NCI-H1436 (cell line): ENCODE measurements at regions not wholly inside any gene's neighbourhood (a gene's known extent, or its start where the extent isn't known, plus 50 kb on each side); places are given as distances from the start of the nearest gene placed in this dataset.
A peak's percentile ranks its signal among the peaks of the same experiment; 100 is the strongest.

Experiments used
- DNase-seq: peaks from one replicate; lab custom pipeline; 2025; lab: John Stamatoyannopoulos, UW

DNA sequence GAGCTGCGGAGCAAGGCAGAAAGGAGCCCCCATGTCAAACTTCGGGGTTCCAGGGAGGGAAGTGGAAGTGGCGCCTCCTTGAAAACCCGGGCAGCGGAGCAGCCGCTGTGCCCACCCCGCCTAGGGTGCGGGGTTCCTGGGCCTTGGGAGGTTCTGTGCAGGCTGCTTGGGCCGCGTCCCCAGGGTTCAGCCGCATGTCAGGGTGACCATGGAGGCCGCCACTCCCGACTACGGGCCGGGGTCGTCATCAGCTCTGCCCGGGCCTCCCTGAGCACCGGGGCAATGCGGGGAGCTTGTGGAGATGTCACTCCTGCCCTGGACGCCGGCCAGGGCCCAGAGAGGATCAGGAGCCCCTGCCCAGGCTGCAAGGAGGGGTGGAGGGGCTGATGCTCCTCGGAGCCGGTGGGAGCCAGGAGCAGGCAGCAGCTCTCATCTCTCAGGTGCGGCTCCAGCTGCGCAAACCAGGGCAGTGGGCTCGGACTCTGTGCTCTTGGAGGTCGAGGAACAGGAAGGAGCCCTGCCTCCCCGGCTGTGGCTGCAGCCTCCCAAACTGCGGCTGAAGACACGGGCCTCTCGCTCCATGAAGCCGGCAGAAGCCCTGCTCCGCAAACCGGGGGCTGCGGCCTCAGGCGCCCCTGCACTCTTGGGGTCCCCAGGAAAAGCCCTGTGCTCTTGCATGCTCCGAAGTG is 1286.5 kb downstream of the TMEM121 start:
- no peak for DNase-seq

DNA sequence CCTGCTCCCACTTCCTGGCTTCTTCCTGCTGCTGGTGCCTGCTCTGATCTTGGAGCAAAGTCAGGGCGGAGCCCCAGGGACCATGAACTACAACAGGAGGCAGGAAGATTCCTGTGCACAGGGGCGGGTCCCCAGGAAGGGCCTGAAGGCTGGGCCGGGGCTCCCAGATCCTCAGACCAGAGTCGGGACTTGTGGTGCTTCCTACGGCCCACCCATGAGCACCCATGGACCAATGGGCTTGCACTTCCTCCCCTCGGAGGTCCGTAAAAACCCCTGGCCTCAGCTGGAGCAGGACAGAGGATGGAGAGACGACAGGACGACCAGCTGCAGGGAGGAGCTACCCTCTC is 1287.1 kb downstream of the TMEM121 start:
- DNase-seq, result no peak

DNA sequence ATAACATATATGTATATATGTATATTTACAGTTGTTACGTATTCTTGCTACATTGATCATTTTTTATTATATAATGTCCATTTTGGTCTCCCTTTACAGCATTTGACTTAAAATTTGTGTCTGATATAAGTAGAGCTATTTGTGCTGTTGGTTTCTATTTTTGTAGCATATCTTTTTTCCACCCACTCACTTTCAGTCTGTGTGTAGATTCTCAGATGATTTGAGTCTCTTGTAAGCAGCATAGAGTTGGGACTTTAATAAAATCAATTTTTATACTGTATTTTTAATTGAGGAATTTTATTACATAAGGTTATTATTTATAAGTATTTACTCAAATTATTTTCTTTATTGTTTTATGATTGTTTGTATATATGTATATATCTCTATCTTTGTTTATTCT is 1293.7 kb downstream of the TMEM121 start:
- no peak for DNase-seq

DNA sequence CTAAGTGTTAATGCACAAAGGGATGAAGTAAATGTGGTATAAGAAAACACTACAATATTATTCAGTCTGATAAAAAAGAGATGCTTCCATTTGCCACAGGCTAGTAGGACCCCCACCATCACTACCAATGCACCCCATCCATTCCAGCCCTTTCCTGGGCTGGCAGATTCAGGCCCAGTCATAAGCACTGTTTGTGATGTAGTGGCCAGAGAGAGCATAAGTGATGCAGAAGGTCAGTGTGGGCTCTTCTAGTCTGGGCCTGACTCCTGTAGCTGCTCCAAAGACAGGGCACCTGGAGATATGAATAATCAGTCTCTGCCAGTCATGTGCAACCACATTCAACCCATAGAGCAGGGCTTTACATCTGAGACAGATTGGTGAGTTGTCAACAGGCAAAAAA is 1294.7 kb downstream of the TMEM121 start:
- no peak for DNase-seq

DNA sequence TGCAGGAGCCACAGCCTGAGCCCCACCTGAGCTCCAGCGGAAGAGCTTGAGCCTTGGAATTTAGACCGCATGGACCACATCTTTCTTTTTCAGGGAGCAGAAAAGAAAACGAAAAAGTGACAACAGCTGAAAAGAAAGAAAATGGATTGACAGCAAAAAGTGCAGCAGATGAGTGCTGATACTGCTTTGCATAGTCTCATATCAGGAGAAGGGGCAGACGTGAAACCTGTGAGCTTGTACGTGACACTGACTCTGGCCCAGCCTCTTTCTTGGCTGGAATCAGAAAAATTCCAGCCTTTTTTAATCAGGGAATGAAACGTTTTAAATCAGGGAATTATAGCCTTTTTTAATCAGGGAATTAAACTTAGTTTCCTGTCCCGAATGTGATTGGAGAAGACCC is 1296.5 kb downstream of the TMEM121 start:
- DNase-seq, result no peak

DNA sequence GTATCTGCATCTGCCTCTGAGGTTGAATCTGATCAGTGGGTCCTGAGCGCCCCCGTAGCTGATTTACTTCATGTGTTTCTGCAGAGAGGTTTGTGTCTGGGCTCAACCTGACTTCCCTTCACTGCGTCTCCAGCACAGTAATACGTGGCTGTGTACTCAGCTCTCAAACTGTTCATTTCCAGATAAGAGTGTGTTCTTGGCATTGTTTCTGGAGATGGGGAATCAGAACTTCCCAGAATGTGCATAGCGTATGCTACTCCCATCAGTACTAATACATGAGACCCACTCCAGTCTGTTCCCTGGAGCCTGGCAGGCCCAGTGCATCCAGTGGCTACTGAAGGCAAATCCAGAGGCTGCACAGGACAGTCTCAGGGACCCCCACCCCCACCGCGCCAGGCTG is 1297.2 kb downstream of the TMEM121 start:
- DNase-seq, result no peak

DNA sequence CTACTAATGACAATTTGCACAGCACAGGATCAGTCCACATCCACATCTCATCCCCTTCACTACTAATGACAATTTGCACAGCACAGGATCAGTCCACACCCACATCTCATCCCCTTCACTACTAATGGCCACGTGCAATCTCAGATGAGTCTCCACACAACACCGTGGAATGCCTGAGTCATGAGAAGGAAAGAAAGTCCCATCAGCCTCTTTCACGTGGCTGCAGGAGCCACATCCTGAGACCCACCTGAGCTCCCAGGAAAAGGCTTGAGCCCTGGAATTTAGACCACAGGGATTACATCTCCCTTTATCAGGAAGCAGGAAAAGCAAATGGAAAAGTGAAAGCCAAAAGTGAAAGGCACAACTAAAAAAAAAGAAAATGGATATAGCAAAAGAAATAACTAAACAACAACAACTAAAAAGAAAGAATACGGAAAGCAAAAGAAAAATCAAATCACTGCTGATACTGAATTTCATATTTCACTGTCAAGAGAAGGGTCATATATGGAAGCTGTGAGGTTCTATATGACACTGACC is 1300.5 kb downstream of the TMEM121 start:
- no peak for DNase-seq

DNA sequence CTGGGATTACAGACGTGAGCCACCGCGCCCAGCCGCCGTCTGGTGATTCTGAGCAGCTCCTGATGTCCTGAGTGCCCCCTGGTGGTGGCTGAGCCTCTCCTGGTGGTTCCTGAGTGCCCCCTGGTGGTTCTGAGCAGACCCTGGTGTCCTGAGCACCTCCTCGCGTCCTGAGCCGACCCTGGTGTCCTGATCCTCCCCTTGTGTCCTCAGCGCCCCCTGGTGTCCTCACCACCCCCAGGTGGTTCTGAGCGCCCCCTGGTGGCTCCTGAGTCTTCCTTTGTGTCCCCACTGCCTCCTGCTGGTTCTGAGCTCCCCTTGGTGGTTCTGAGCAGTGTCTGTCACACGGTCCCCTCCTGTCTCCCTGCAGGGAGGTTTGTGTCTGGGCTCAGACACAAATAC is 1304.9 kb downstream of the TMEM121 start:
- no peak for DNase-seq

DNA sequence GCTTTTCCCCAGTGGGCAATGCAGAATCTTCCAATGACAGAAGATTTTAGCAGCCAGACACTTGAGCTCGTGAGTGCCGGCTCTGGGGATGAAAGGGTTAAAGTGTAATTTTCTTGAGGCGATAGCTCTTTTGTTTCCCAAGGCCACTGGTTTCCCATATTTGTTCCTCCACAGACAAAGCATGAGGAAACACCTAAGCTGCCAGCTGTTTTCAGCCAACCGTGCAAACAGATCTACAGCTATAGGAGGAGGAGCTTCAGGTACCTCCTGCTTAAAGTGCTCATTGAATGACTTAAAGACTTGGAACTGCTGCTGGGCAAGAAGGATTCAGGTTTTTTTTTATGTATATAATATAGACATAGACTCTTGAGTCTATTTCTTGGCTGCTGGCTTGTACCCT is 1311.5 kb downstream of the TMEM121 start:
- no peak for DNase-seq

DNA sequence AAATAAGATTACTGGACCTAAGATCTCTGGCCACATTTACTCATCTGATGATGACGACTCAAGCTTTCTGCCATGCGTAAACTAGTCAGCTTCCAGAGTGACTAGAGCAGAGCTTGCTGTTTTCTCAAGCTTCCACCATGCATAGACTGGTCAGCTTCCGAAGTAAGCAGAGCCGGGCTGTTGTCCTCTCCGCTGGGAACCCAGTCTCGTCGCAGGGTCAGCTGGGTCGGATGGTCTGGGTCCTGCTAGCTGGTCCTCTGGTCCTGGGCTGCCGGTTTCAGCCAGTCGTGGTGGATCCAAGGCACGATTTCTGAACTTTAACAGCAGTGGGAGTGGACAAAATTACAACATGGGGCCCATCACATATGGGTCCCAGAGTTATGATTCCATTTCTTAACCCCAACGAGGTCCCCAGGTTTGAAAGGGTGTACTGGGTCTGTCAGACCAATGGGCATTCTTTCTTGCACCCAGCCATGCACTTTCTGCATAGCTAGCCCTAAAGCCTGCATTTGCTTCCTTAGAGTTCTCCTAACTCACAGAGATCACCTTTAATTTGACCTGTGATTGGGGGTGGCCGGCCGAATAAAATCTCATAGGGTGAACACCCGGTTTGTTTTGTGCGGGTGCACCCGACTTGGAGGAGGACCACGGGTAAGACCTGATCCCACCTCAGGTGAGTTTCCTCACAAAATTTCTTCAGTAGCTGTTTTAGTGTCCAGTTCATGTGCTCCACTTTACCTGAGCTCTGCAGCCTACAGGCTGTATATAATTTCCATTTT is 1312.8 kb downstream of the TMEM121 start:
- no peak for DNase-seq

DNA sequence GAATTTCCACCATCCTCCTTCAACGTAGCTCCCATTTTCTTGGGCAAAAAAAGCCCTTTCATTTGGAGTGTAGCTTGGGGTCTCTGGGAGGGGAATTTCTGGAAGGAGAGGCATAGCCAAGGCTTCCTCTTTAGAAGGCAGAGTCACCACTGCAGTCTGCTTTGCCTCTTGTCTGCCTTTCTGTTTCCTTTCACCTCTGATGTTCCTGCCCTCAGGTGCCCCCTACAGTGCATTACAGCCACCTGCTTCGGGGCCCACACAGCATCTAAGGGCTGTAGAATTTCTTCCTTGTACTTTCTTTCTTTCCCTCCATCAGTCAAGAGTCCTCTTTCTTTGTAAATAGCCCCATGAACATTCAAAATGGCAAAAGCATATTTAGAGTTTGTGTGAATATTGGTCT is 1313.9 kb downstream of the TMEM121 start:
- peak; percentile 30 for DNase-seq

DNA sequence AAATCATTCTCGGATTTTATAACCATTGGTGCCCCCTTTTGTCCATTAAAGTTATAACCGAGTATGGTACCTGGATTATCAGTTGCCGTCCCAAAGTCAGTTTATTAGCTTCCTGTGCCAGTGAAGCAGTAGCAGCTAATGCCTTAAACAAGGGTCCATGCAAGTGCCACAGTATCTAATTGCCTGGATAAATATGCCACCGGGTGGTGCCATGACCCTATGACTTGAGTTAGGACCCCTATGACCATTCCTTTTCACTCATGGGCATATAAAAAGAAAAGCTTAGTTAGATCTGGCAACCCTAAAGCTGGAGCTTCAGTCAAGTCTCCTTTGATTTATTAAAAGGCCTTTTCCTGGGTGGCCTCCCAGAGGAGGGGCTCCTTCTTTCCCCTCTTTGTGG is 1314.6 kb downstream of the TMEM121 start:
- DNase-seq, result no peak

DNA sequence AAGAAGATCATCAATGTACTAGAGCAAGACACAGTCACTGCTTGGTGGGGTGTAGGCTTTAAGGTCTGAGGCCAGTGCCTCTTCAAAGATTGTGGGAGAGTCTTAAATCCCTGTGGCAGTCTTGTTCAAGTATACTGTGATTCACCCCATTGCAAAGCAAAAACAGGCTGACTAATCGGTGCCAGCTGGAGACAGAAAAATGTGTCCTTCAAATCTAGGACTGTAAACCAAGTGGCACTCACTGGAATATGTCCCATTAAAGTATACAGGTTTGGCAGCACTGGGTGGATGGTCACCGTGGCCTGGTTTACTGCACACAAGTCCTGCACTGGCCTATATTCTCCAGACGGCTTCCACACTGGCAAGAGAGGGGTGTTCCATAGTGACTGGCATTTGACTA is 1315.3 kb downstream of the TMEM121 start:
- no peak for DNase-seq

DNA sequence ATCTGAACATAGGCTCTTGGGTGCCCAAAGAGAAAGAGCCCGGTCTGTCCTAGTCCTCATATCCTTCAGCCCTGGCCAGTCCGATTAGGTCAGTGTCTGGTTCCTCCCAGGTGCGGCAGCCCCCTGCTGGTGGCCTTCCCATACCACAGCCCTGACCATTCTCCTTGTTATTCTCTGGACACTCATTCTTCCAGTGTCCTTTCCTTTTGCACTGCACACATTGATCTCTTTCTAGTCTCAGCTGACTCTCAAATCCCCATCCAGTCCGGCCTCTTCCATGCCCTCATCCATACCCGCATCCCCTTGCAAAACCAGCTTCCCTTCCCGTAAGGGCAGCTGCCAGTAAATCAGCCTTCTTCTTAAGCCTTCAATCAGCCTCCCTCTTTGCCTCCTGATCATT is 1316.3 kb downstream of the TMEM121 start:
- DNase-seq, result no peak

DNA sequence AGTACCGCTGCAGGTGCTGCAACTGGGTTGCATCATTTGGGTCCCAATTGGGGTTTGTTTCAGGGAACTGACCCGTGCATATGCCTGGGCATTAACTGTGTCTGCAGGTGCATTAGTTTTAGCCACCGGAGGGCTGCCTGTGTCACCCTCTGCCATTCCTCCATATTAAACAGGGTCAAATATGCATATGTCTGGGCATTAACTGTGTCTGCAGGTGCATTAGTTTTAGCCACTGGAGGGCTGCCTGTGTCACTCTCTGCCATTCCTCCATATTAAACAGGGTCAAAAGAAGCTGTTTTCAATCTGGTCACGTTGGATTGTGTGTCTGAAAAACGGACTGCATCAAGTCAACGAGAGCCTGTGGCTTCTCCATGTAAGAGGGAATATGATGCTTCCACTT is 1317.0 kb downstream of the TMEM121 start:
- no peak for DNase-seq

DNA sequence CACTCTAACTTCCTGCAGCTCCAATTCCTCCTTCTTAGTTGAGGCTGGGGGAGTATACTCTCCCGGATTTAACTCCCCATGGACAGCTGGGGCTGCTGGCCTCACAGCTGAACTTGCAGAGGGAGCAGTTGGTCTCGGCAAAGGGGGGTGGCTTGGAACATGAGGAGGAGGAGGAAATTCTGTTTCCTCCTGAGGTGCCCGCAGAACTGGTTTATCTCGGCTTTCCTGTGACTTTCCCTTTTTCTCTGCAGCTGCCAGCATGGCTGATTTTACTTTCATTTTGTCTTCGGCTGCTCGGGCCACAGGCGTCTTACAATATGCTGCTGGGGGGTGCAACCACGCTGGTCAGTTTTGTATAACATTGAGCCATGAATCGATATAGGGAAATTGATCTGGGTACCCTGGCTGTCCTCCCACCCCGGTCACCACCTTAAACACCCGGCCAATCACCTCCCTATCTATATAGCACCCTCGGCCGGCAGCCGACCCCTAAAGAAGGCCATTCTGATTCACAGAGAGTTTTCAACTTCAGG is 1317.6 kb downstream of the TMEM121 start:
- DNase-seq, result no peak

DNA sequence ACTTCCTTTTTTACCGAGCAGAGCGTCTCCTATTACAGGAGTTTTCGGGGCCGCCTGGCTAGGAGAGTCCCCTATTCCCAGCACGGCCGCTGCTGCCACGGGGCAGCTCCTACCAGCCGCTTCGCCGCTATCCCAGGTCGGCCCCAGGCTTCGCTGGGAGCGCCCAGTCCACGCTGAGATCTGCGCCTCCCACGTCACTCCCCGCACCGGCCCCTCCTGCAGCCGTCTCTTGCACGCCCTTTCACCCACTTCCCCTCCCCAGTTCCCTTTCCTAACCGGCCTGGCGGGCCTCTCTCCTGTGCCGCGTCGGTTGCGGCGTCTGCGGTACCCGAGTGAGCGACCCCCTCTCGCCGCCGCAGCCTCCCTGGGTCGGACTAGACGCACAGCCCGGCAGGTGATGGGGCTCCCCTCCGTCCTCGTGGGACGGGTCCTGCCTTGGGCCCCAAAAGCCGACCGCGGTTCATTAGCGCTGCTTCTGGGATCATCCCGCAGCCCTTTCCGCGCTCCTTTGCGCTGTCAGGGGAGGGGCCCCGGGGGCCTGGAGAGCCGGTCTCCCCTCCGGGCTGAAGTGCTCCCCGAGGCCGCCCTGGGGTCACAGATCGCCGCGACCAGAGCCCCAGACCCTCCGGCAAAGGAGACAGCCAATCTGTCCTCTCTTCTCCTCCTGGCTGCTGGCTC is 1318.4 kb downstream of the TMEM121 start:
- DNase-seq, result peak; percentile 40

DNA sequence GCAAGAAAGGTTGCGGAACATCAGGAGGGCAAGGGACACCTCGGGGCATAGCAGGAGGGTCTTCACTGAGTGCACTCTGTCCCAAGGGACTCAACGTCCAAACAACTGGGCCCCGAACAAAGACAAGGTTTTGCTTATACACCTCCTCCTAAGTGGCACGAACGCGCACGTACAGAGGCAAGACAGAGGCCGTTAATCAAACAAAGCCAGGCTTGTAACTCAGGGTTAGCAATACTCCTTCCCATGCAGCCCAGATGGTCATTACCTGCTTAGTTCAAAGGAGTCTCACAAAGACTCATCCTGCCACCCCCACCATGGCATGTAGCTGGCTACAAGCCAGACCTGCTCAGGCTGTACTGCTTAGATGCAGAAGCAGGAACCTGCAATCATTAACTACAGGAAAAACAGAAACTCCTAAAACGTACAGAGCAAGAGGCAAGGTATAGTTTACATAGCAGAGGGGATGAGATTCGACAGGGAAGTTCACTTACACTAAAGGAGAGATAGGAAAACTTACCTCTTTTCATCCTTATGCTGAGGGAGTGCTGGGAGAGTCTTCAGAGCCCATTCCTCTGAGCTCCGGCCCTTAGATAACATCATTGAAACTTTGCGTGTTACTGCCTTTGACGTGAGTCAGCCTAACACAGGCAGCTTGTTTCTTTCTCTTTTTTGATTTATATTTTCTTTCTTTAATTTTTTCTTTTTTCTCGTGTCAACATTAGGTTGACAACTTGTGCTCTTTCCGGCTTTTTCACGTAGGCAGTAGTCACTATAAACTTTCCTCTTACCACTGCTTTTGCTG is 1319.1 kb downstream of the TMEM121 start:
- peak; percentile 61 for DNase-seq

DNA sequence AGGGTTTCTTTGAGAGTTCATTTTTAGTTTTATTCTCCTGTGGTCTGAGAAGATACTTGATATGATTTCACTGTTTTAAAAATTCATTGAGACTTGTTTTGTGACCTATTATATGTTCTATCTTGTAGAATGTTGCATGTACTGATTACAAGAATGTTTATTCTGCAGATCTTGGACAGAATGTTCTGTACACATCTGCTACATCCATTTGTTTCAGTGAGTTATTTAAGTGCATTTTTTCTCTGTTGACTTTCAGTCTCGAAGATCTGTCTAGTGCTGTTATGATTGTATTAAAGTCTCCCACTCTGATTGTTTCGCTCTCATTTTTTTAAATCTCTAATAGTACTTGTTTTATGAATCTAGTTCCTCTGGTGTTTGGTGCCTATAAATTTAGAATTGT is 1319.8 kb downstream of the TMEM121 start:
- DNase-seq, result no peak

DNA sequence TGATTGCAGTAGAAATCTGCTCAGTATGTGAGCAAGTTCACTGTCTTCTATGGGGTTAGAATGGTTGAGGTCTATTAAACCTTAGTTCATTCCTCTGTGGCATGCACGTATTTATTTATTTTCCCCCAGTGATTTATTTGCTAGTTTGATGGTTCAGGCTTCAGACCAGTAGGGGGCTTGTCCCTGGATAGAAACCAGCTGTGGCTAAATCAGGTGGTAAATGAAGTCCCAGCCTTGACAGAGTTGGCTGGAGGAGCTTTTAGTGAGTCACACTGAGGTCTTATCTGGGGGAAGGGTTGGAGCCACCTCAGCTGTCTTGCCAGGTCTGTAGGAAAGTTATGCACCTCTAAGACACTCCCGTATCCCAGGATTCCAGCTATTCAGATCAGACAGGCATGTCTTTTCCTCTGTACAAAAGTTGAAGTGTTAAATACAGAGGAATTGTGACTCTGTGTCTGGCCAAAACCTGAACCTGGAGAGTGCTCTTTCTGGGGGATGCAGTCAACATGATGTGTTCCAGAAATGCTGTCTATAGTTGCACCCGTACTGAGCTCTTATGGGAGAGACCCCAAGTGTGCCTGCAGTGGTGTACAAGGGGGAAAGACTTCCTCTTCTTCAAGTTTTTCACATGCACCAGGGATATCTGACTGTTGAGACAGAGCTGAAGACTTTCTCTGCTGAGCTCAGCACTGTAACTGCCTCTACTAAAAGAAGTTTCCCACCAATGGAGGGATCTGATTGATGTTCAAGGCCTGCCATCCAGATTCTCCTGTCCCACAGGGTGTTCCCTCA is 1322.1 kb downstream of the TMEM121 start:
- peak; percentile 49 for DNase-seq
